GM10266 (cell line): ENCODE measurements at regions not wholly inside any gene's neighbourhood (a gene's known extent, or its start where the extent isn't known, plus 50 kb on each side); places are given as distances from the start of the nearest gene placed in this dataset.

Source experiments
- DNase-seq: peaks from one replicate; pipeline ENCODE4 v3.0.0; 2012; ENCODE audit errors: extremely low spot score
- TF ChIP-seq, protein P1 (sequence below): IDR thresholded peaks from 2 replicates; pipeline ENCODE4 v1.5.1; 2012; ENCODE audit warnings: mild to moderate bottlenecking, low read depth; ENCODE audit not compliant: control insufficient read depth, insufficient read depth; ENCODE audit errors: missing control alignments

DNA sequence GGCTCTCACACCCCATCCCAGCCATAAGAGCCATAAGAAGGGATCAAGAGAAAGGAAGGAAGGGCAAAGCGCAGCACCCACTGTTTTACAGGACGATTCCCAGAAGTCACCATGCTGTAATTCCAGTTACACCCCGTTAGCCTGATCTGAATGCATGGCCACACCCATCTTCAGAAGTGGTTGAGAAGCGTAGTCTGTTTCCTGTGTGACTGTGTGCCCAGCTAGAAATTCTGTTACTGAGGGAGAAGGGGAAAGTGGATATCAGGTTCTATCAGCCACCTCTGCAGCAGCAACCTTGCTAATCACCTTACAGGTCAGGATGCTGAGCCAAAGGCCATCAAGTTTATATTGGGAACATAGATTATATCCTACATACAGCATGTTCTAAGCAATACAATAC, 260.0 kb downstream of the ABHD5 start:
- DNase-seq = no peak
- TF ChIP-seq, protein P1, sequence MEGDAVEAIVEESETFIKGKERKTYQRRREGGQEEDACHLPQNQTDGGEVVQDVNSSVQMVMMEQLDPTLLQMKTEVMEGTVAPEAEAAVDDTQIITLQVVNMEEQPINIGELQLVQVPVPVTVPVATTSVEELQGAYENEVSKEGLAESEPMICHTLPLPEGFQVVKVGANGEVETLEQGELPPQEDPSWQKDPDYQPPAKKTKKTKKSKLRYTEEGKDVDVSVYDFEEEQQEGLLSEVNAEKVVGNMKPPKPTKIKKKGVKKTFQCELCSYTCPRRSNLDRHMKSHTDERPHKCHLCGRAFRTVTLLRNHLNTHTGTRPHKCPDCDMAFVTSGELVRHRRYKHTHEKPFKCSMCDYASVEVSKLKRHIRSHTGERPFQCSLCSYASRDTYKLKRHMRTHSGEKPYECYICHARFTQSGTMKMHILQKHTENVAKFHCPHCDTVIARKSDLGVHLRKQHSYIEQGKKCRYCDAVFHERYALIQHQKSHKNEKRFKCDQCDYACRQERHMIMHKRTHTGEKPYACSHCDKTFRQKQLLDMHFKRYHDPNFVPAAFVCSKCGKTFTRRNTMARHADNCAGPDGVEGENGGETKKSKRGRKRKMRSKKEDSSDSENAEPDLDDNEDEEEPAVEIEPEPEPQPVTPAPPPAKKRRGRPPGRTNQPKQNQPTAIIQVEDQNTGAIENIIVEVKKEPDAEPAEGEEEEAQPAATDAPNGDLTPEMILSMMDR = no peak

DNA sequence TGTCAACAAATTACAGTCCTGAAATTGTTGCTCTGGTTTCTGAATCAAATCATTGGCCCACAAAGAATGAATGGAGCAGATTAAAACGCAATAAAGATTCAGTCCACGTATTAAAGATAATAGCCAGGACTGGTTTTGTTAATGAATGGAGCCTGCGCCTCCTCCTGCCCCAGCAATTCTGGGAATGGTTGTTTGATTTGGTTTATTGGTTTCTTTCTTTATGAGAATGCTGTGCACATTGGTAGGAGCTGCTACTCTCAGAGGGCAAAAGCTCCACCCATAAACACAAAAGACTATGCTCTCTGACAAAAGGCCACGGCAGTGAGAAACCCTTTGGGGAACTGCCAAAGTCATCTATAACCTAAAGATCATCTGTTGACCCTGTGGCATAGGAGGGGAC, 261.1 kb downstream of the ABHD5 start:
- no peak for DNase-seq
- TF ChIP-seq, protein P1 = no peak

DNA sequence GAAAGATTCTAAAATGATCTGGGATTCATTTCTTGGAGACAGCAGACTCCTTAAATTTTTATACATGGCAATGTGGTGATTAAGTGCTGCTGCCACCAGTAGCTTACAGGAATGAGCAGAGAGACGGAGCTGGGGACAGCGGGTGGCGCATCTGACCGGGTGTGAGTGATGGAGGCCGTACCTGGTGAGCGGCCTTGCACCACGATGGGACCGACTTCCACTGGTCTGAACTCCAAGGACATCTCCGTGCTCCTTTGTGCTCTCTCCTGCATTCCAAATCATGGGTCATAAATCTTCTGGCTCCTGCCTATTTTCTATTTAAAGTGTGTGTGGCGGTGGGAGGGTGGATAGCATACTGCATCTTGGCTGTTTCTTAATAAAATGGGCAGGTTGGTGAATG, 262.6 kb downstream of the ABHD5 start:
- TF ChIP-seq, protein P1 = no peak
- DNase-seq = no peak

DNA sequence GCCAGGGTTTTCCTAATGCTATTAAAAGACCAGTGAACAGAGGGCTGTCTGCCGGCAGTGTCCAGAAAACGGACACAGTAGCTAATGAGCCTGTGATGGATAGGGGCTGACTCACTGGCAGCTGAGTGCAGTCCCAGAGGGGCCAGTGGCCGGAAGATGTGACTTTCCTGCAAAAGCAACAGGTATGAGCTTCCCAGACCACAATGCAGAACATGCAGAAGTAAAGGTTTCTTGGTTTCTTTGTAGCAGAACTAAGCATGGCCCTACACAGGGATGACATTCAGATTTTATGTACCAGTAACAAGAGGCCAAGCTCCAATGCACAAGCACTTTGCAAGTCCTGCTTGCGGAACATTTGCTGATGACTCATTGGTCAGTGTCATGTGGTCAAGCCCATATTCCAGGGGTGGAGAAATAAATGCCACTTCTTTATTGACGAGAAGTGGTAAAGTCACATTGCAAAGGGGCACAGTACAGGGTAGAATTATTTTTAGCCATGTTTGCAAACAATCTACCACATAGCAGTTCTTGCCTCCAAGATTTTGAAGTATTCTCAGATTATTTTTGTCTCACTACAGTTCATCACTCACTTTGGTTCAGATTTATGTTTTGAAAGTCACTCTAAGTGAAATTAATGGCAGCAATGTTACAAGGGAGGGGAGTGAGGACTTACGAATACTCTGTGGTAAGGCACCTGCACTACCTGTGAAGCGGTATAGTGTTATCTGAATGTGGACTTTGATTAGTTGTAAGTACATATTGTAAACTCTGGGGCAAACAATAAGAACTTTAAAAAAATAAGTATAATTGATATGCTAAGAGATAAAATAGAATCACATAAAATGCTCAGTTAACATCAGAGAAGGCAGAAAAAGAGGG, 263.3 kb downstream of the ABHD5 start:
- TF ChIP-seq, protein P1 = no peak
- no peak for DNase-seq

DNA sequence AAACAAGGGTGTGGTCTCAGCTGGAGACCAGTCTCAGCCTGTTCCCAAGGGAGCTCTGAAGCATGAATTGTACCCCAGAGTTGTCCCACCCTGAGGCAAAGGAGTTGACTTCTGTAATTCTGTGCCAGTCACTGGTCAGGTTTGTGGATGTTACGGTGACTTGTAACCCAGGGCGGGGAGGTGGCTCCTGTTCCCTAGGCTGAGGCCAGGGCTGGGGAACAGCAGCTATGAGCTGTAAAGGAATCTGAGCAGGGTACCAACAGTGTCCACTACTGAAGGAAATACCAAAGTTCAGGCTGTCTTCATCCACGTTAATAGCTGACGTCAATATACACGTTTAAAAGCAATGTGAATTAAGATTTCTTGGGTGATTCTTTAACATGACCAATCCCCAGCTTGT, 266.2 kb downstream of the ABHD5 start:
- DNase-seq = no peak
- TF ChIP-seq, protein P1 = no peak

DNA sequence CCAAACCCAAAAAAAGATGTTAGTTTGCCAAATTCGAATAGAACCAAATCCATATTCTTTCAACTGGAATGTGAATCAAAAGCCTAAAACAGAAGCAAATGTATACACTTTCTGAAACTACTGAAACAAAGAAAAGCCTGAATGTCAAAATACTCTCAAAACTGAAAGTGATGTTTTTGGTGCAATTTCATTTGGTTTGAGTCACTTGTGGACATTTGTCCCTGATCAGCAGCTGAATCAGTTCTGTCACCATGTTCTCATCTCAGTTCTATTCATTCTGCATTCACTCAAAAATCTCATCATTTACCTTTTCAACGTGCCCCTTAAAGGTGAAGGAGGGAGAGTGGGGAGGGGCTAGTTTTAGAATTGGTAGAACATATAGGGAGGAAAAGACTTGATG, 266.8 kb downstream of the ABHD5 start:
- DNase-seq = peak; percentile 32
- TF ChIP-seq, protein P1 = no peak

DNA sequence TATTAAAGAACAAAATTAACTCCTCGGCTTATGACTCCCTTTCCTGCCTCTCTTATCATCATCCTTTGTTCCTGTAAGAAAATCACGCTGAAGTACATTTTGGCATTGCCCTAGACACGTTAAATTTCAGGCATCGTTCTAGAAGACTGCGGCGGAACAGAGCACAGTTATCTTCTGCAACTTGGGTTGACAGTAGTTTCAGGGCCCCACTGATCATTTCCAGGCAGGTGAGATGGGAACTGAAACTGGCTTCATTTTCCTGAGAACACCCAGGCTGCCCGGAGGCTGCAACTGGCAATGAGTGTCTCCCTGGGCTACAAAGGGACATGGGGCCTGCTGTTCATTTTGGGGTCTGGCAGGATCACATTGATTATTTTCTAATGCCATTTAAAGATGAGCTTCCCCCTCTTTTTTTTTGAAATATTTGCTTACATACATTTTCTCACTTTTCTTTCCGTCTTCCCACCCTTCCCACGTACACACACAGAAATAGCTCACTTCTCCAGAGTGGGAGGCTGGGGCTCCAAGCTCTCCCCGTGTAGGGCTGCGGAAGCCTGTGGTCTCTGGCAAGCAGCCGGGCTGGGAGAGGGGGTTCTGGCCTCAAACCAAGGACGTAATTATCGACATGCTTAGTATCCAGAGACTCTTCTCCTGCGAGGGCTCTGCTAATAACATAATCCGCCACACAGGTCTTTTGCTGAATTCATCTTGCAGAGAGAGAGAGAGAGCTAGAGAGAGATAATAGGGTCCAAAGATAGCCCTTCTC, 267.4 kb downstream of the ABHD5 start:
- TF ChIP-seq, protein P1 = no peak

More for the DNA sequence above, 267.4 kb downstream of the ABHD5 start:
- DNase-seq = no peak
